H1 (cell line): ENCODE measurements at regions not wholly inside any gene's neighbourhood (a gene's known extent, or its start where the extent isn't known, plus 50 kb on each side); places are given as distances from the start of the nearest gene placed in this dataset.

Source experiments
- BRCA1 ChIP-seq: IDR thresholded peaks from 2 replicates; pipeline ENCODE4 v1.6.1; 2012; ENCODE audit warnings: low read depth, low read length, improper control_type of control experiment
- EP300 ChIP-seq, 2 experiments: IDR thresholded peaks; 1 replicate in 1 of 2; 2 replicates in 1 of 2; pipeline ENCODE4 v1.6.1; 2011 to 2012; ENCODE audit warnings: low read depth in 2 of 2, low read length in 2 of 2, mild to moderate bottlenecking in 2 of 2, borderline replicate concordance in 1 of 2, inconsistent platforms in 1 of 2, moderate library complexity in 1 of 2
- EZH2 ChIP-seq: fragments of 200-600 bp; sonication (generic); IDR thresholded peaks from 2 replicates; pipeline ENCODE4 v1.7.1; 2012; ENCODE audit warnings: low read depth, mild to moderate bottlenecking, moderate library complexity, low read length, inconsistent platforms; ENCODE audit not compliant: severe bottlenecking
- FOSL1 ChIP-seq: IDR thresholded peaks from 2 replicates; pipeline ENCODE4 v1.6.1; 2011; ENCODE audit warnings: mild to moderate bottlenecking, low read depth, low read length, moderate library complexity; ENCODE audit not compliant: insufficient read depth
- HDAC6 ChIP-seq: IDR thresholded peaks from one replicate; pipeline ENCODE4 v1.7.1; 2012; ENCODE audit warnings: low read depth, mild to moderate bottlenecking, inconsistent platforms, low read length, moderate library complexity
- KDM1A ChIP-seq: fragments of 200-600, 300-600 bp; sonication (generic); IDR thresholded peaks from 2 replicates; pipeline ENCODE4 v1.7.1; 2016; ENCODE audit warnings: mild to moderate bottlenecking, low read length, borderline replicate concordance
- TF ChIP-seq, protein P1 (sequence below): fragments of 300-600 bp; sonication (generic); IDR thresholded peaks from 2 replicates; pipeline ENCODE4 v1.7.1; 2012; ENCODE audit warnings: low read length, moderate library complexity, mild to moderate bottlenecking, inconsistent platforms; ENCODE audit not compliant: insufficient replicate concordance

DNA sequence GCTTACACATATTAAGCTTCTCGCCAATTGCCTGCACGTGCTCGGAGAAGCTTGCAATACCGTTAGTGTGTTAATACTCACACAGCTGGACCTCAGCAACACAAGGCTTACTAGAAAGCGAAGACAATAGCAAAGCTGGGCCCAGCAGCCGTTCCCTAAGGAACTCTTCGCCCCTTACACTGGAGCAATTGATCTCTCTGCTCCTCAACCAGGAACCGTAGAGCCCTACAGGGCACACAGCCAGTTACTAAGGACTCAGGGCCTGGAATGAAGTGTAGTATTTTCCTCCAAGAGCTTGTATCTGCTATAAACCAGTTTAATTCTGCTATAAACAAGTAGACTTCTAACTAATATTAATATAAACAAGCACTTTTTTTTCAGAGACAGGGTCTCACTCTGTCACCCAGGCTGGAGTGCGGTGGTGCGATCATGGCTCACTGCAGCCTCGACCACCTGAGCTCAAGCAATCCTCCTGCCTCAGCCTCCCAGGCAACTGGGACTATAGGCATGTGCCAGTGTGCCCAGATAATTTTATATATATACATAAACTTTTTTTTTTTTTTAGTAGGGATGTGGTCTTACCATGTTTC is 67.0 kb upstream of the SIMC1 start (continued):
- TF ChIP-seq EP300 (IDR thresholded peaks at IDR 0.05; ENCODE audit: borderline replicate concordance in 1 of 2, low read depth in 2 of 2, low read length in 2 of 2) (no peak), BRCA1 (no peak), FOSL1 (no peak), KDM1A (no peak), EZH2 (no peak), HDAC6 (no peak)
- TF ChIP-seq, protein P1, sequence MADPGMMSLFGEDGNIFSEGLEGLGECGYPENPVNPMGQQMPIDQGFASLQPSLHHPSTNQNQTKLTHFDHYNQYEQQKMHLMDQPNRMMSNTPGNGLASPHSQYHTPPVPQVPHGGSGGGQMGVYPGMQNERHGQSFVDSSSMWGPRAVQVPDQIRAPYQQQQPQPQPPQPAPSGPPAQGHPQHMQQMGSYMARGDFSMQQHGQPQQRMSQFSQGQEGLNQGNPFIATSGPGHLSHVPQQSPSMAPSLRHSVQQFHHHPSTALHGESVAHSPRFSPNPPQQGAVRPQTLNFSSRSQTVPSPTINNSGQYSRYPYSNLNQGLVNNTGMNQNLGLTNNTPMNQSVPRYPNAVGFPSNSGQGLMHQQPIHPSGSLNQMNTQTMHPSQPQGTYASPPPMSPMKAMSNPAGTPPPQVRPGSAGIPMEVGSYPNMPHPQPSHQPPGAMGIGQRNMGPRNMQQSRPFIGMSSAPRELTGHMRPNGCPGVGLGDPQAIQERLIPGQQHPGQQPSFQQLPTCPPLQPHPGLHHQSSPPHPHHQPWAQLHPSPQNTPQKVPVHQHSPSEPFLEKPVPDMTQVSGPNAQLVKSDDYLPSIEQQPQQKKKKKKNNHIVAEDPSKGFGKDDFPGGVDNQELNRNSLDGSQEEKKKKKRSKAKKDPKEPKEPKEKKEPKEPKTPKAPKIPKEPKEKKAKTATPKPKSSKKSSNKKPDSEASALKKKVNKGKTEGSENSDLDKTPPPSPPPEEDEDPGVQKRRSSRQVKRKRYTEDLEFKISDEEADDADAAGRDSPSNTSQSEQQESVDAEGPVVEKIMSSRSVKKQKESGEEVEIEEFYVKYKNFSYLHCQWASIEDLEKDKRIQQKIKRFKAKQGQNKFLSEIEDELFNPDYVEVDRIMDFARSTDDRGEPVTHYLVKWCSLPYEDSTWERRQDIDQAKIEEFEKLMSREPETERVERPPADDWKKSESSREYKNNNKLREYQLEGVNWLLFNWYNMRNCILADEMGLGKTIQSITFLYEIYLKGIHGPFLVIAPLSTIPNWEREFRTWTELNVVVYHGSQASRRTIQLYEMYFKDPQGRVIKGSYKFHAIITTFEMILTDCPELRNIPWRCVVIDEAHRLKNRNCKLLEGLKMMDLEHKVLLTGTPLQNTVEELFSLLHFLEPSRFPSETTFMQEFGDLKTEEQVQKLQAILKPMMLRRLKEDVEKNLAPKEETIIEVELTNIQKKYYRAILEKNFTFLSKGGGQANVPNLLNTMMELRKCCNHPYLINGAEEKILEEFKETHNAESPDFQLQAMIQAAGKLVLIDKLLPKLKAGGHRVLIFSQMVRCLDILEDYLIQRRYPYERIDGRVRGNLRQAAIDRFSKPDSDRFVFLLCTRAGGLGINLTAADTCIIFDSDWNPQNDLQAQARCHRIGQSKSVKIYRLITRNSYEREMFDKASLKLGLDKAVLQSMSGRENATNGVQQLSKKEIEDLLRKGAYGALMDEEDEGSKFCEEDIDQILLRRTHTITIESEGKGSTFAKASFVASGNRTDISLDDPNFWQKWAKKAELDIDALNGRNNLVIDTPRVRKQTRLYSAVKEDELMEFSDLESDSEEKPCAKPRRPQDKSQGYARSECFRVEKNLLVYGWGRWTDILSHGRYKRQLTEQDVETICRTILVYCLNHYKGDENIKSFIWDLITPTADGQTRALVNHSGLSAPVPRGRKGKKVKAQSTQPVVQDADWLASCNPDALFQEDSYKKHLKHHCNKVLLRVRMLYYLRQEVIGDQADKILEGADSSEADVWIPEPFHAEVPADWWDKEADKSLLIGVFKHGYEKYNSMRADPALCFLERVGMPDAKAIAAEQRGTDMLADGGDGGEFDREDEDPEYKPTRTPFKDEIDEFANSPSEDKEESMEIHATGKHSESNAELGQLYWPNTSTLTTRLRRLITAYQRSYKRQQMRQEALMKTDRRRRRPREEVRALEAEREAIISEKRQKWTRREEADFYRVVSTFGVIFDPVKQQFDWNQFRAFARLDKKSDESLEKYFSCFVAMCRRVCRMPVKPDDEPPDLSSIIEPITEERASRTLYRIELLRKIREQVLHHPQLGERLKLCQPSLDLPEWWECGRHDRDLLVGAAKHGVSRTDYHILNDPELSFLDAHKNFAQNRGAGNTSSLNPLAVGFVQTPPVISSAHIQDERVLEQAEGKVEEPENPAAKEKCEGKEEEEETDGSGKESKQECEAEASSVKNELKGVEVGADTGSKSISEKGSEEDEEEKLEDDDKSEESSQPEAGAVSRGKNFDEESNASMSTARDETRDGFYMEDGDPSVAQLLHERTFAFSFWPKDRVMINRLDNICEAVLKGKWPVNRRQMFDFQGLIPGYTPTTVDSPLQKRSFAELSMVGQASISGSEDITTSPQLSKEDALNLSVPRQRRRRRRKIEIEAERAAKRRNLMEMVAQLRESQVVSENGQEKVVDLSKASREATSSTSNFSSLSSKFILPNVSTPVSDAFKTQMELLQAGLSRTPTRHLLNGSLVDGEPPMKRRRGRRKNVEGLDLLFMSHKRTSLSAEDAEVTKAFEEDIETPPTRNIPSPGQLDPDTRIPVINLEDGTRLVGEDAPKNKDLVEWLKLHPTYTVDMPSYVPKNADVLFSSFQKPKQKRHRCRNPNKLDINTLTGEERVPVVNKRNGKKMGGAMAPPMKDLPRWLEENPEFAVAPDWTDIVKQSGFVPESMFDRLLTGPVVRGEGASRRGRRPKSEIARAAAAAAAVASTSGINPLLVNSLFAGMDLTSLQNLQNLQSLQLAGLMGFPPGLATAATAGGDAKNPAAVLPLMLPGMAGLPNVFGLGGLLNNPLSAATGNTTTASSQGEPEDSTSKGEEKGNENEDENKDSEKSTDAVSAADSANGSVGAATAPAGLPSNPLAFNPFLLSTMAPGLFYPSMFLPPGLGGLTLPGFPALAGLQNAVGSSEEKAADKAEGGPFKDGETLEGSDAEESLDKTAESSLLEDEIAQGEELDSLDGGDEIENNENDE = no peak
